ENCODE measurements at regions not wholly inside any gene's neighbourhood (a gene's known extent, or its start where the extent isn't known, plus 50 kb on each side); places are given as distances from the start of the nearest gene placed in this dataset.

DNA sequence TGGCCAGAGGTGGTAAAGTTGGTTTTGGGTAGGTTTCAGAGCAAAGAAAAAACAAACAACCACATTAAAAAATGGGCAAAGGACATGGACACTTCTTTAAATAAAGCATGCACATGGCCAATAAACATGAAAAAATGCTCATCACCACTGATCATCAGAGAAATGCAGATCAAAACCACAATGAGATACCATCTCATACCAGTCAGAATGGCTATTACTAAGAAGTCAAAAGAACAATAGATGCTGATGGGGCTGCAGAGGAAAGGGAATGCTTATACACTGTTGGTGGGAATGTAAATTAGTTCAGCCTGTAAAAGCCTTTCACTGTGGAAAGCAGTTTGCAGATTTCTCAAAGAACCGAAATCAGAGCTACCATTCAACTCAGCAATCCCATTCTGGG, 598.4 kb upstream of the SOX9 start:
- TF ChIP-seq, protein P1, sequence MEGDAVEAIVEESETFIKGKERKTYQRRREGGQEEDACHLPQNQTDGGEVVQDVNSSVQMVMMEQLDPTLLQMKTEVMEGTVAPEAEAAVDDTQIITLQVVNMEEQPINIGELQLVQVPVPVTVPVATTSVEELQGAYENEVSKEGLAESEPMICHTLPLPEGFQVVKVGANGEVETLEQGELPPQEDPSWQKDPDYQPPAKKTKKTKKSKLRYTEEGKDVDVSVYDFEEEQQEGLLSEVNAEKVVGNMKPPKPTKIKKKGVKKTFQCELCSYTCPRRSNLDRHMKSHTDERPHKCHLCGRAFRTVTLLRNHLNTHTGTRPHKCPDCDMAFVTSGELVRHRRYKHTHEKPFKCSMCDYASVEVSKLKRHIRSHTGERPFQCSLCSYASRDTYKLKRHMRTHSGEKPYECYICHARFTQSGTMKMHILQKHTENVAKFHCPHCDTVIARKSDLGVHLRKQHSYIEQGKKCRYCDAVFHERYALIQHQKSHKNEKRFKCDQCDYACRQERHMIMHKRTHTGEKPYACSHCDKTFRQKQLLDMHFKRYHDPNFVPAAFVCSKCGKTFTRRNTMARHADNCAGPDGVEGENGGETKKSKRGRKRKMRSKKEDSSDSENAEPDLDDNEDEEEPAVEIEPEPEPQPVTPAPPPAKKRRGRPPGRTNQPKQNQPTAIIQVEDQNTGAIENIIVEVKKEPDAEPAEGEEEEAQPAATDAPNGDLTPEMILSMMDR (optimal IDR thresholded peaks at IDR 0.05 in 1 of 3, IDR thresholded peaks at IDR 0.05 in 1 of 3, conservative IDR thresholded peaks at IDR 0.05 in 1 of 3; ENCODE audit: extremely low read depth in 1 of 3, insufficient read depth in 2 of 3, low read length in 3 of 3): no peak
- no peak for TF ChIP-seq EZH2 (IDR thresholded peaks at IDR 0.05; ENCODE audit: low read length)
- Histone ChIP-seq H3K9me1 (ENCODE audit: control insufficient read depth, extremely low read depth, insufficient read depth, low read length) (no peaks in the 10 kb centered on the region), H3K4me2 (ENCODE audit: control insufficient read depth, extremely low read depth, insufficient read depth, low read depth, low read length) (no peak overlapping the region), H3K9ac (ENCODE audit: control insufficient read depth, extremely low read depth, insufficient read depth, low read length) (no peak overlapping the region), H3K9me3 (ENCODE audit: control insufficient read depth, low read depth, low read length) (no peaks in the 10 kb centered on the region), H3K4me1 (ENCODE audit: control insufficient read depth, extremely low read depth, insufficient read depth, low read length) (peaks cover 19% of the 10 kb centered on the region), H3K27ac (ENCODE audit: control insufficient read depth, insufficient read depth, low read length) (peak overlapping the region; percentile 17), H3K36me3 (ENCODE audit: control insufficient read depth in 2 of 2, extremely low read depth in 1 of 2, insufficient read depth in 2 of 2, low read length in 2 of 2) (no peaks in the 10 kb centered on the region), H2AFZ (ENCODE audit: control insufficient read depth, low read length) (no peak overlapping the region), H3K27me3 (ENCODE audit: control insufficient read depth, extremely low read depth, insufficient read depth, low read length) (no peaks in the 10 kb centered on the region), H3K79me2 (ENCODE audit: control insufficient read depth, insufficient read depth, low read length) (no peaks in the 10 kb centered on the region), H4K20me1 (ENCODE audit: control insufficient read depth, extremely low read depth, insufficient read depth, low read length) (no peaks in the 10 kb centered on the region), H3K4me3 (ENCODE audit: control insufficient read depth in 2 of 3, extremely low read depth in 1 of 3, insufficient read depth in 2 of 3, low read depth in 1 of 3, low read length in 3 of 3) (no peak overlapping the region)
- DNase-seq (ENCODE audit: low read depth, low spot score): no peak
- peak; percentile 79 for FAIRE-seq
- dilution Hi-C loops (cut with MboI; ENCODE audit: extremely low pct_ligation_motif_present, low sequenced_read_pairs): no loop called here

DNA sequence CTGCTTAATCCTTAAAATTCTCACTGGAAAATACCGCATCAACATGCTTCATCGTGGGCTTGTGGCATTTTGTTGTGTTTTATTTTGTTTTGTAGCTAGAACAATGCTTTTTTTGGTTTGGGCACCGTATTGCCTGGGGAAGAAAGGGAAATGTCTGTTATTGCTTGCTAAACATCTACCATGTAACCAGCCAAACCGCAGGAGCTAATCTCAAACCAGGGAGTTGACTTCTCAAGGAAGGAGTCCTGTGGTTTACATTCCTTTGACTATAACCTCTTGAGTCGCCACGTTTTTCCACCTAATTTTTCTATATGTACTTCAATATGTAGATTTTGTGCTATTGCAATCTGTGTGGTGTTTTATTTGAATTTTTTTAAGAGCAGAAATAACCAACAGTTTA, 593.5 kb upstream of the SOX9 start:
- DNase-seq (ENCODE audit: low read depth, low spot score): no peak
- dilution Hi-C loops (cut with MboI; ENCODE audit: extremely low pct_ligation_motif_present, low sequenced_read_pairs): no loop called here
- no peaks in the 10 kb centered on the region for H3K36me3 ChIP-seq (ENCODE audit: control insufficient read depth in 2 of 2, extremely low read depth in 1 of 2, insufficient read depth in 2 of 2, low read length in 2 of 2)
- H3K4me1 ChIP-seq (ENCODE audit: control insufficient read depth, extremely low read depth, insufficient read depth, low read length): peaks cover 22% of the 10 kb centered on the region
- no peak overlapping the region for H3K4me2 ChIP-seq (ENCODE audit: control insufficient read depth, extremely low read depth, insufficient read depth, low read depth, low read length)
- no peaks in the 10 kb centered on the region for H3K9me3 ChIP-seq (ENCODE audit: control insufficient read depth, low read depth, low read length)
- FAIRE-seq: peak; percentile 69
- H3K27me3 ChIP-seq (ENCODE audit: control insufficient read depth, extremely low read depth, insufficient read depth, low read length): no peaks in the 10 kb centered on the region
- no peak overlapping the region for H3K9ac ChIP-seq (ENCODE audit: control insufficient read depth, extremely low read depth, insufficient read depth, low read length)
- H4K20me1 ChIP-seq (ENCODE audit: control insufficient read depth, extremely low read depth, insufficient read depth, low read length): no peaks in the 10 kb centered on the region
- H3K27ac ChIP-seq (ENCODE audit: control insufficient read depth, insufficient read depth, low read length): no peak overlapping the region
- no peak for TF ChIP-seq EZH2 (IDR thresholded peaks at IDR 0.05; ENCODE audit: low read length)
- TF ChIP-seq, protein P1 (optimal IDR thresholded peaks at IDR 0.05 in 1 of 3, IDR thresholded peaks at IDR 0.05 in 1 of 3, conservative IDR thresholded peaks at IDR 0.05 in 1 of 3; ENCODE audit: extremely low read depth in 1 of 3, insufficient read depth in 2 of 3, low read length in 3 of 3): no peak
- H3K4me3 ChIP-seq (ENCODE audit: control insufficient read depth in 2 of 3, extremely low read depth in 1 of 3, insufficient read depth in 2 of 3, low read depth in 1 of 3, low read length in 3 of 3): no peak overlapping the region
- no peaks in the 10 kb centered on the region for H3K9me1 ChIP-seq (ENCODE audit: control insufficient read depth, extremely low read depth, insufficient read depth, low read length)
- H3K79me2 ChIP-seq (ENCODE audit: control insufficient read depth, insufficient read depth, low read length): no peaks in the 10 kb centered on the region
- no peak overlapping the region for H2AFZ ChIP-seq (ENCODE audit: control insufficient read depth, low read length)

All from keratinocyte (primary cell).